ENCODE measurements at regions not wholly inside any gene's neighbourhood (a gene's known extent, or its start where the extent isn't known, plus 50 kb on each side); places are given as distances from the start of the nearest gene placed in this dataset.

GRCh38 chr14:39972704-39973103 lies 540.5 kb upstream of the FBXO33 start:
- H3K4me1 ChIP-seq (ENCODE audit: insufficient read depth, low read length): no peaks in the 10 kb centered on the region
- H3K36me3 ChIP-seq (ENCODE audit: low read depth, low read length): no peaks in the 10 kb centered on the region
- no peaks in the 10 kb centered on the region for H3K9me2 ChIP-seq (replicated peaks; ENCODE audit: low read length)
- intact Hi-C loops (cut with micrococcal nuclease): no loop called here
- CTCF ChIA-PET: no interaction called here
- H2AFZ ChIP-seq (ENCODE audit: low read length): no peak overlapping the region
- no TSS peak for BruUV-seq (replicated peaks)
- no peaks in the 10 kb centered on the region for H3K79me2 ChIP-seq (ENCODE audit: low read length)
- POLR2A ChIA-PET (ENCODE audit: unreplicated experiment): no interaction called here
- no peak overlapping the region for H3K4me2 ChIP-seq (ENCODE audit: low read length)
- no peaks in the 10 kb centered on the region for H3F3A ChIP-seq (ENCODE audit: low read length, unreplicated experiment)
- H3K9me3 ChIP-seq (ENCODE audit: low read length): no peaks in the 10 kb centered on the region
- no peaks in the 10 kb centered on the region for H3K27me3 ChIP-seq (ENCODE audit: low read length)
- no peak overlapping the region for H3K27ac ChIP-seq (ENCODE audit: low read length)
- no peak overlapping the region for H3K9ac ChIP-seq (ENCODE audit: low read length)
- no peak for DNase-seq
- no peak for ATAC-seq
- TF ChIP-seq EZH2phosphoT487 (IDR thresholded peaks at IDR 0.05; ENCODE audit: borderline replicate concordance, low read length) (no peak), EZH2 (IDR thresholded peaks at IDR 0.05; ENCODE audit: low read length, unreplicated experiment) (no peak)
- TF ChIP-seq, protein P1, sequence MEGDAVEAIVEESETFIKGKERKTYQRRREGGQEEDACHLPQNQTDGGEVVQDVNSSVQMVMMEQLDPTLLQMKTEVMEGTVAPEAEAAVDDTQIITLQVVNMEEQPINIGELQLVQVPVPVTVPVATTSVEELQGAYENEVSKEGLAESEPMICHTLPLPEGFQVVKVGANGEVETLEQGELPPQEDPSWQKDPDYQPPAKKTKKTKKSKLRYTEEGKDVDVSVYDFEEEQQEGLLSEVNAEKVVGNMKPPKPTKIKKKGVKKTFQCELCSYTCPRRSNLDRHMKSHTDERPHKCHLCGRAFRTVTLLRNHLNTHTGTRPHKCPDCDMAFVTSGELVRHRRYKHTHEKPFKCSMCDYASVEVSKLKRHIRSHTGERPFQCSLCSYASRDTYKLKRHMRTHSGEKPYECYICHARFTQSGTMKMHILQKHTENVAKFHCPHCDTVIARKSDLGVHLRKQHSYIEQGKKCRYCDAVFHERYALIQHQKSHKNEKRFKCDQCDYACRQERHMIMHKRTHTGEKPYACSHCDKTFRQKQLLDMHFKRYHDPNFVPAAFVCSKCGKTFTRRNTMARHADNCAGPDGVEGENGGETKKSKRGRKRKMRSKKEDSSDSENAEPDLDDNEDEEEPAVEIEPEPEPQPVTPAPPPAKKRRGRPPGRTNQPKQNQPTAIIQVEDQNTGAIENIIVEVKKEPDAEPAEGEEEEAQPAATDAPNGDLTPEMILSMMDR (conservative IDR thresholded peaks at IDR 0.05; ENCODE audit: low read depth, low read length): no peak
- no peaks in the 10 kb centered on the region for H4K20me1 ChIP-seq (ENCODE audit: low read length)
- no peak overlapping the region for H3K4me3 ChIP-seq (ENCODE audit: low read length)

DNA sequence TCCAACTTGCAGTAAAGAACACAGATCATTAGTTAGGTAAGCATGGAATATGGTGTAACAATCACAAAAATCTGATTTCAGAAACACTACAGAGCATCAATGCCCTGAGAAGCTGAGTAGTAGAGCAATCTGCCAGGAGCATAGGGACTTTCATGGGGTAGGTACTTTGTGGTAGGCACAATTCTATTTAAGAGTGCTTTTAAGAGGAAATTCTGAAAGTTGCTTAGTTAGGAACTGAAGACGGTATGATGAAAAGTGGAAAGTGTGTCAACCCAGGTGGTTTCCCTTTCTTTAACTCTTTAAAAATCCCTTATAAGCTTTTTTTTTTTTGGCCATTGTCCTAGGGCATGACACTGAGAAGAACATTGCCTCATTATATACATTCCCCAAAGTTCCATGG lies 535.7 kb upstream of the FBXO33 start:
- Histone ChIP-seq H3K9ac (ENCODE audit: low read length) (no peak overlapping the region), H4K20me1 (ENCODE audit: low read length) (no peaks in the 10 kb centered on the region), H3K9me3 (ENCODE audit: low read length) (no peaks in the 10 kb centered on the region), H3K4me1 (ENCODE audit: insufficient read depth, low read length) (no peaks in the 10 kb centered on the region), H2AFZ (ENCODE audit: low read length) (no peak overlapping the region), H3K4me3 (ENCODE audit: low read length) (no peak overlapping the region), H3K79me2 (ENCODE audit: low read length) (no peaks in the 10 kb centered on the region), H3K36me3 (ENCODE audit: low read depth, low read length) (no peaks in the 10 kb centered on the region), H3K9me2 (replicated peaks; ENCODE audit: low read length) (no peaks in the 10 kb centered on the region), H3K27ac (ENCODE audit: low read length) (no peak overlapping the region), H3K4me2 (ENCODE audit: low read length) (no peak overlapping the region), H3F3A (ENCODE audit: low read length, unreplicated experiment) (no peaks in the 10 kb centered on the region), H3K27me3 (ENCODE audit: low read length) (no peaks in the 10 kb centered on the region)
- no TSS peak for BruUV-seq (replicated peaks)
- ChIA-PET CTCF (no interaction called here), POLR2A (ENCODE audit: unreplicated experiment) (no interaction called here)
- DNase-seq: no peak
- TF ChIP-seq, protein P1 (conservative IDR thresholded peaks at IDR 0.05; ENCODE audit: low read depth, low read length): no peak
- TF ChIP-seq EZH2phosphoT487 (IDR thresholded peaks at IDR 0.05; ENCODE audit: borderline replicate concordance, low read length) (no peak), EZH2 (IDR thresholded peaks at IDR 0.05; ENCODE audit: low read length, unreplicated experiment) (no peak)
- intact Hi-C loops (cut with micrococcal nuclease): no loop called here
- no peak for ATAC-seq

DNA sequence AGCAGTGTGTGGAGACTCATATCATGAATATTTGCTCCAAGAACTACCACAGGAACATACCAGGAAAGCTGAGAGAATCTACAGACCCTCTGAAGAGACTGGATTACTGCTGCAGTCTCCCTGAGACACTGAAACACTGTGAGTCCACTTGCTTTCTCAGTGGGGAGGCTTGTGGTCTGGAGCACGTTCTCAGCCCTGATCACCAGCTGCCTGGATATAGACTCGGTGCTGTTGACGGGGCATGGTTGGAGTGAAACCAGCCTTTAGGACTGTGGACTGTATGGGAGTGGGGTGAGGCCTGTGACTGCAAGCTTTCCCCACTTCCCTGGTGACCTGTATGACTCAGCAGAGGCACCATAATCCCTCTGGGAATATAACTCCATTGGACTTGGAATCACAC lies 525.8 kb upstream of the FBXO33 start:
- CTCF ChIA-PET: no interaction called here
- no peak overlapping the region for H3K9ac ChIP-seq (ENCODE audit: low read length)
- POLR2A ChIA-PET (ENCODE audit: unreplicated experiment): interaction anchor here (0.5 kb wide), 1 partner anchor 1111 kb away, joined by 13 read pairs; no protein-coding TSS in a partner anchor
- H3K36me3 ChIP-seq (ENCODE audit: low read depth, low read length): no peaks in the 10 kb centered on the region
- H3K27ac ChIP-seq (ENCODE audit: low read length): no peak overlapping the region
- intact Hi-C loops (cut with micrococcal nuclease): loop anchor here (2.0 to 10.0 kb wide), 3 partner anchors 383 to 1629 kb away; no protein-coding TSS in a partner anchor
- H3K4me3 ChIP-seq (ENCODE audit: low read length): no peak overlapping the region
- H4K20me1 ChIP-seq (ENCODE audit: low read length): no peaks in the 10 kb centered on the region
- no peaks in the 10 kb centered on the region for H3F3A ChIP-seq (ENCODE audit: low read length, unreplicated experiment)
- no peak overlapping the region for H2AFZ ChIP-seq (ENCODE audit: low read length)
- no peaks in the 10 kb centered on the region for H3K79me2 ChIP-seq (ENCODE audit: low read length)
- H3K27me3 ChIP-seq (ENCODE audit: low read length): no peaks in the 10 kb centered on the region
- no peak overlapping the region for H3K4me2 ChIP-seq (ENCODE audit: low read length)
- TF ChIP-seq EZH2 (IDR thresholded peaks at IDR 0.05; ENCODE audit: low read length, unreplicated experiment) (no peak), EZH2phosphoT487 (IDR thresholded peaks at IDR 0.05; ENCODE audit: borderline replicate concordance, low read length) (no peak)
- TF ChIP-seq, protein P1 (conservative IDR thresholded peaks at IDR 0.05; ENCODE audit: low read depth, low read length): no peak
- no TSS peak for BruUV-seq (replicated peaks)
- ATAC-seq: no peak
- H3K4me1 ChIP-seq (ENCODE audit: insufficient read depth, low read length): no peaks in the 10 kb centered on the region
- no peak for DNase-seq
- no peaks in the 10 kb centered on the region for H3K9me2 ChIP-seq (replicated peaks; ENCODE audit: low read length)
- no peaks in the 10 kb centered on the region for H3K9me3 ChIP-seq (ENCODE audit: low read length)
